Ovary (tissue), 3 donors: ENCODE measurements at regions not wholly inside any gene's neighbourhood (a gene's known extent, or its start where the extent isn't known, plus 50 kb on each side); places are given as distances from the start of the nearest gene placed in this dataset.

ENCODE experiments used
- CTCF ChIP-seq, 3 donors: fragments of 450-650 bp in 2 of 3; fragments of 200-600 bp in 1 of 3; IDR thresholded peaks; one replicate each; pipeline versions ENCODE4 v1.5.1 to v1.8.0; 2016 to 2022; ENCODE audit warnings: antibody characterized with exemption in 3 of 3, mild to moderate bottlenecking in 1 of 3
- POLR2A ChIP-seq: fragments of 450-650 bp; IDR thresholded peaks from one replicate; pipeline ENCODE4 v1.6.1; 2017; ENCODE audit warnings: antibody characterized with exemption, mild to moderate bottlenecking, moderate library complexity
- donor health status: DM: no; HTN: no; CAD: no.

- TF ChIP-seq CTCF (IDR thresholded peaks at IDR 0.05): no peak
- no peak for TF ChIP-seq POLR2A
Observed at GRCh38 chr2:66925128-66925527, 472.0 kb upstream of the ETAA1 start.
